IPS-18a (cell line): ENCODE measurements at regions not wholly inside any gene's neighbourhood (a gene's known extent, or its start where the extent isn't known, plus 50 kb on each side); places are given as distances from the start of the nearest gene placed in this dataset.
"Not testable (repeated sequence)": the region's sequence is repeated elsewhere in the genome, so short reads cannot be mapped to it uniquely, and the experiment has no call there.

ENCODE experiments used
- H3K27ac ChIP-seq: one replicate; pipeline ENCODE4 v1.5.1; 2013; ENCODE audit warnings: low read length
- H3K27me3 ChIP-seq: one replicate; pipeline ENCODE4 v1.6.1; 2013; ENCODE audit warnings: mild to moderate bottlenecking, low read length; ENCODE audit not compliant: control insufficient read depth, insufficient read depth
- H3K36me3 ChIP-seq: one replicate; pipeline ENCODE4 v1.6.1; 2013; ENCODE audit warnings: low read depth, low read length; ENCODE audit not compliant: control insufficient read depth
- H3K4me1 ChIP-seq: one replicate; pipeline ENCODE4 v1.6.1; 2013; ENCODE audit warnings: low read depth, low read length; ENCODE audit not compliant: control insufficient read depth
- H3K4me3 ChIP-seq: one replicate; pipeline ENCODE4 v1.5.1; 2013; ENCODE audit warnings: low read length
- H3K9ac ChIP-seq: one replicate; pipeline ENCODE4 v1.6.1; 2013; ENCODE audit warnings: mild to moderate bottlenecking, low read length, moderate library complexity
- H3K9me3 ChIP-seq: one replicate; pipeline ENCODE4 v1.6.1; 2013; ENCODE audit warnings: low read depth, low read length; ENCODE audit not compliant: control insufficient read depth

- Histone ChIP-seq H3K9me3 (peaks cover 3% of the 10 kb centered on the region), H3K27ac (no peak overlapping the region), H3K36me3 (no peaks in the 10 kb centered on the region), H3K4me3 (no peak overlapping the region), H3K4me1 (no peaks in the 10 kb centered on the region), H3K9ac (no peak overlapping the region), H3K27me3 (no peaks in the 10 kb centered on the region)
These were observed 178.5 kb upstream of the DAAM1 start for GRCh38 chr14:59009967-59010366.

GRCh38 chr14:59013672-59014298 lies 174.7 kb upstream of the DAAM1 start:
- H3K9me3 ChIP-seq = peaks cover 3% of the 10 kb centered on the region
- no peak overlapping the region for H3K27ac ChIP-seq
- H3K4me3 ChIP-seq = no peak overlapping the region
- H3K27me3 ChIP-seq = no peaks in the 10 kb centered on the region
- no peaks in the 10 kb centered on the region for H3K36me3 ChIP-seq
- H3K4me1 ChIP-seq = peaks cover 7% of the 10 kb centered on the region
- H3K9ac ChIP-seq = no peak overlapping the region

GRCh38 chr14:59015482-59015881 lies 173.0 kb upstream of the DAAM1 start:
- Histone ChIP-seq H3K4me3 (no peak overlapping the region), H3K27me3 (no peaks in the 10 kb centered on the region), H3K27ac (no peak overlapping the region), H3K9me3 (peaks cover 3% of the 10 kb centered on the region), H3K9ac (no peak overlapping the region), H3K4me1 (peaks cover 7% of the 10 kb centered on the region), H3K36me3 (no peaks in the 10 kb centered on the region)

GRCh38 chr14:59017285-59017965 lies 171.0 kb upstream of the DAAM1 start:
- Histone ChIP-seq H3K36me3 (no peaks in the 10 kb centered on the region), H3K27me3 (no peaks in the 10 kb centered on the region), H3K9ac (no peak overlapping the region), H3K9me3 (no peaks in the 10 kb centered on the region), H3K27ac (no peak overlapping the region), H3K4me3 (no peak overlapping the region), H3K4me1 (peaks cover 7% of the 10 kb centered on the region)

GRCh38 chr14:59018460-59018859 lies 170.0 kb upstream of the DAAM1 start:
- Histone ChIP-seq H3K27me3 (no peaks in the 10 kb centered on the region), H3K9me3 (no peaks in the 10 kb centered on the region), H3K4me3 (no peak overlapping the region), H3K9ac (no peak overlapping the region), H3K36me3 (no peaks in the 10 kb centered on the region), H3K4me1 (peaks cover 7% of the 10 kb centered on the region), H3K27ac (no peak overlapping the region)

GRCh38 chr14:59018978-59019377 lies 169.5 kb upstream of the DAAM1 start:
- Histone ChIP-seq H3K9me3 (no peaks in the 10 kb centered on the region), H3K4me3 (no peak overlapping the region), H3K36me3 (no peaks in the 10 kb centered on the region), H3K27me3 (no peaks in the 10 kb centered on the region), H3K4me1 (peaks cover 7% of the 10 kb centered on the region), H3K27ac (no peak overlapping the region), H3K9ac (no peak overlapping the region)

- Histone ChIP-seq H3K9me3 (no peaks in the 10 kb centered on the region), H3K4me3 (no peak overlapping the region)
These were observed 168.1 kb upstream of the DAAM1 start for GRCh38 chr14:59020382-59020781.

GRCh38 chr14:59022144-59022543 lies 166.3 kb upstream of the DAAM1 start:
- Histone ChIP-seq H3K36me3 (no peaks in the 10 kb centered on the region), H3K27ac (no peak overlapping the region), H3K9ac (no peak overlapping the region)

More at GRCh38 chr14:59020382-59020781, 168.1 kb upstream of the DAAM1 start:
- Histone ChIP-seq H3K27me3 (no peaks in the 10 kb centered on the region), H3K36me3 (no peaks in the 10 kb centered on the region), H3K27ac (no peak overlapping the region), H3K9ac (no peak overlapping the region), H3K4me1 (peaks cover 7% of the 10 kb centered on the region)

GRCh38 chr14:59026081-59026480 lies 162.4 kb upstream of the DAAM1 start:
- Histone ChIP-seq H3K4me1 (peaks cover 14% of the 10 kb centered on the region), H3K4me3 (no peak overlapping the region), H3K27ac (no peak overlapping the region)

More at GRCh38 chr14:59022144-59022543, 166.3 kb upstream of the DAAM1 start:
- no peaks in the 10 kb centered on the region for H3K9me3 ChIP-seq
- H3K4me1 ChIP-seq = peaks cover 7% of the 10 kb centered on the region
- H3K27me3 ChIP-seq = no peaks in the 10 kb centered on the region
- H3K4me3 ChIP-seq = no peak overlapping the region

GRCh38 chr14:59026640-59027039 lies 161.8 kb upstream of the DAAM1 start:
- H3K9ac ChIP-seq, H3K27ac ChIP-seq, H3K36me3 ChIP-seq, H3K9me3 ChIP-seq, H3K4me3 ChIP-seq, H3K27me3 ChIP-seq: not testable (repeated sequence)
- H3K4me1 ChIP-seq = peaks cover 14% of the 10 kb centered on the region

More at GRCh38 chr14:59026081-59026480, 162.4 kb upstream of the DAAM1 start:
- Histone ChIP-seq H3K9me3 (no peaks in the 10 kb centered on the region), H3K27me3 (no peaks in the 10 kb centered on the region), H3K9ac (no peak overlapping the region), H3K36me3 (no peaks in the 10 kb centered on the region)

- H3K36me3 ChIP-seq = no peaks in the 10 kb centered on the region
- H3K9me3 ChIP-seq = no peaks in the 10 kb centered on the region
- peaks cover 14% of the 10 kb centered on the region for H3K4me1 ChIP-seq
- H3K9ac ChIP-seq = peak overlapping the region; percentile 7
- H3K27ac ChIP-seq = no peak overlapping the region
- no peaks in the 10 kb centered on the region for H3K27me3 ChIP-seq
- H3K4me3 ChIP-seq = no peak overlapping the region
These were observed 159.8 kb upstream of the DAAM1 start for GRCh38 chr14:59028476-59029202.
